IMR-90 (cell line): ENCODE measurements at regions not wholly inside any gene's neighbourhood (a gene's known extent, or its start where the extent isn't known, plus 50 kb on each side); places are given as distances from the start of the nearest gene placed in this dataset.
"Not testable (repeated sequence)": the region's sequence is repeated elsewhere in the genome, so short reads cannot be mapped to it uniquely, and the experiment has no call there.

Experiments
- ATAC-seq: fragments of 200-7000 bp; cut with Tn5 transposase; 2 replicates; pipeline ENCODE4 v1.9.1; 2020; ENCODE audit warnings: low read depth, mild to moderate bottlenecking, moderate library complexity
- BruUV-seq: library from RNA; stranded (reverse); fragments of 400-500 nt; replicated peaks from 2 replicates; lab custom pipeline; 2021; lab: Mats Ljungman, UMichigan
- CTCF ChIA-PET: fragments of 300-600 bp; formaldehyde crosslinking; extraction: SDS; loops from one replicate; lab custom pipeline; 2021; ENCODE audit warnings: antibody characterized with exemption; lab: Yijun Ruan, JAX
- POLR2A ChIA-PET: fragments of 300-600 bp; sonication (Branson Sonifier 250); formaldehyde crosslinking; loops from one replicate; lab custom pipeline; 2022; ENCODE audit warnings: antibody characterized with exemption; ENCODE audit not compliant: unreplicated experiment; lab: Charles Lee
- DNase-seq: peaks from one replicate; pipeline ENCODE4 v3.0.0; 2013
- H2AFZ ChIP-seq: replicated peaks from 2 replicates; pipeline ENCODE3; 2013; ENCODE audit warnings: low read length, mild to moderate bottlenecking; ENCODE audit not compliant: poor library complexity
- H2AK5ac ChIP-seq: 2 replicates; pipeline ENCODE4 v1.6.1; 2013; ENCODE audit warnings: low read depth, low read length, inconsistent platforms
- H2AK9ac ChIP-seq: replicated peaks from 2 replicates; pipeline ENCODE3; 2013; ENCODE audit warnings: mild to moderate bottlenecking, low read depth, low read length, moderate library complexity; ENCODE audit not compliant: poor library complexity
- H2BK120ac ChIP-seq: 2 replicates; pipeline ENCODE4 v1.6.1; 2013; ENCODE audit warnings: low read depth, low read length, inconsistent platforms
- H2BK15ac ChIP-seq: 3 replicates; pipeline ENCODE4 v1.6.1; 2013; ENCODE audit warnings: low read depth, low read length, inconsistent platforms
- H2BK20ac ChIP-seq: 2 replicates; pipeline ENCODE4 v1.6.1; 2013; ENCODE audit warnings: low read depth, mild to moderate bottlenecking, inconsistent platforms, low read length, moderate library complexity
- H2BK5ac ChIP-seq: 2 replicates; pipeline ENCODE4 v1.6.1; 2013; ENCODE audit warnings: mild to moderate bottlenecking, low read depth, low read length, inconsistent platforms; ENCODE audit not compliant: poor library complexity, severe bottlenecking
- H3K14ac ChIP-seq: replicated peaks from 2 replicates; pipeline ENCODE4 v1.6.1; 2013; ENCODE audit warnings: low read depth, low read length, inconsistent platforms
- H3K18ac ChIP-seq: 2 replicates; pipeline ENCODE4 v1.6.1; 2013; ENCODE audit warnings: low read depth, low read length, control low read depth
- H3K23ac ChIP-seq: 2 replicates; pipeline ENCODE4 v1.6.1; 2013; ENCODE audit warnings: low read depth, low read length, inconsistent platforms
- H3K27ac ChIP-seq: 2 replicates; pipeline ENCODE4 v1.5.1; 2013; ENCODE audit warnings: mild to moderate bottlenecking, control low read depth, low read length; ENCODE audit not compliant: insufficient read depth
- H3K27me3 ChIP-seq: 2 replicates; pipeline ENCODE4 v1.6.1; 2013; ENCODE audit warnings: low read length; ENCODE audit not compliant: control insufficient read depth, insufficient read depth
- H3K36me3 ChIP-seq: 2 replicates; pipeline ENCODE4 v1.6.1; 2013; ENCODE audit warnings: low read length, mixed read lengths; ENCODE audit not compliant: control insufficient read depth, insufficient read depth
- H3K4ac ChIP-seq: 2 replicates; pipeline ENCODE4 v1.6.1; 2013; ENCODE audit warnings: low read depth, low read length, inconsistent platforms
- H3K4me1 ChIP-seq: 2 replicates; pipeline ENCODE4 v1.6.1; 2013; ENCODE audit warnings: low read length, mixed read lengths; ENCODE audit not compliant: control insufficient read depth, insufficient read depth
- H3K4me2 ChIP-seq: 2 replicates; pipeline ENCODE4 v1.6.1; 2013; ENCODE audit warnings: low read depth, mild to moderate bottlenecking, control low read depth, low read length, moderate library complexity
- H3K4me3 ChIP-seq: 2 replicates; pipeline ENCODE4 v1.5.1; 2013; ENCODE audit warnings: low read depth, mild to moderate bottlenecking, control low read depth, low read length, moderate library complexity; ENCODE audit not compliant: insufficient read depth
- H3K56ac ChIP-seq: 2 replicates; pipeline ENCODE4 v1.6.1; 2013; ENCODE audit warnings: low read length, inconsistent platforms; ENCODE audit not compliant: insufficient read depth; ENCODE audit errors: extremely low read depth
- H3K79me1 ChIP-seq, 2 experiments: 2 replicates each; pipeline ENCODE4 v1.6.1; 2013; ENCODE audit warnings: low read length in 2 of 2, inconsistent platforms in 1 of 2, low read depth in 1 of 2
- H3K9ac ChIP-seq: 2 replicates; pipeline ENCODE4 v1.6.1; 2013; ENCODE audit warnings: low read depth, low read length, control low read depth
- H3K9me1 ChIP-seq: 2 replicates; pipeline ENCODE4 v1.6.1; 2013; ENCODE audit warnings: low read length, inconsistent platforms; ENCODE audit not compliant: insufficient read depth
- H3K9me3 ChIP-seq: 2 replicates; pipeline ENCODE4 v1.6.1; 2013; ENCODE audit warnings: low read length; ENCODE audit not compliant: control insufficient read depth, insufficient read depth
- H4K20me1 ChIP-seq: 2 replicates; pipeline ENCODE4 v1.6.1; 2013; ENCODE audit warnings: low read length, inconsistent platforms; ENCODE audit not compliant: insufficient read depth
- H4K5ac ChIP-seq: 2 replicates; pipeline ENCODE4 v1.6.1; 2013; ENCODE audit warnings: mild to moderate bottlenecking, low read depth, low read length, control low read depth
- H4K8ac ChIP-seq, 2 experiments: 2 replicates each; pipeline ENCODE4 v1.6.1; 2013; ENCODE audit warnings: low read depth in 2 of 2, low read length in 2 of 2, control low read depth in 1 of 2, inconsistent platforms in 1 of 2
- H4K91ac ChIP-seq: 2 replicates; pipeline ENCODE4 v1.6.1; 2013; ENCODE audit warnings: low read depth, low read length, inconsistent platforms; ENCODE audit not compliant: insufficient read depth
- WGBS, 2 experiments: methylation state at CpG; one replicate each; pipeline versions ENCODE4 v1.1.5 to v1.1.7; 2013; ENCODE audit warnings: missing lambda C conversion rate in 2 of 2; ENCODE audit not compliant: insufficient read length in 1 of 2; ENCODE audit errors: extremely low coverage in 2 of 2; 5-methylcytosine and 5-hydroxymethylcytosine counted together
- dilution Hi-C: fragments of 300-500 bp; cut with HindIII; formaldehyde crosslinking; loops from one replicate; pipeline ENCODE4 v1.14.3; 2018; ENCODE audit warnings: low sequenced_read_pairs; ENCODE audit not compliant: unreplicated experiment
- in situ Hi-C: fragments of 300-500 bp; cut with MboI; formaldehyde crosslinking; loops from 3 replicates; pipeline ENCODE4 v1.14.3; 2019; ENCODE audit warnings: low sequenced_read_pairs, inconsistent platforms, mixed read lengths
- intact Hi-C: fragments of 100-400 bp; cut with micrococcal nuclease; formaldehyde crosslinking; loops from 2 replicates; pipeline ENCODE4 v1.10.0; 2022

GRCh38 chr21:27856988-27857387 is 890.1 kb upstream of the ADAMTS5 start:
- H3K14ac ChIP-seq, H3K23ac ChIP-seq, in situ Hi-C loops, H2AK9ac ChIP-seq, ATAC-seq, H3K9ac ChIP-seq, intact Hi-C loops, H3K9me3 ChIP-seq, H3K9me1 ChIP-seq, H4K8ac ChIP-seq, H3K4me1 ChIP-seq, POLR2A ChIA-PET, BruUV-seq, CTCF ChIA-PET, H2AK5ac ChIP-seq, H4K20me1 ChIP-seq, H2BK15ac ChIP-seq, H3K36me3 ChIP-seq, H3K27me3 ChIP-seq, H3K79me1 ChIP-seq, H2AFZ ChIP-seq, H4K91ac ChIP-seq, H3K4me3 ChIP-seq, dilution Hi-C loops: not testable (repeated sequence)
- peak overlapping the region; percentile 80 for H3K18ac ChIP-seq
- peak overlapping the region; percentile 56; the same call in 1 of the 2 replicates for H3K4ac ChIP-seq
- peak overlapping the region; percentile 87 for H2BK5ac ChIP-seq
- WGBS, 2 experiments, result no CpG with 5 or more reads among the region's 3 CpGs
- H3K4me2 ChIP-seq, result peak overlapping the region; percentile 66; the same call in 1 of the 2 replicates
- H3K56ac ChIP-seq, result 0 out of 2 replicates have a peak overlapping the region, but pooled peaks have one; percentile 9
- peak; percentile 44 for DNase-seq
- H3K27ac ChIP-seq, result peak overlapping the region; percentile 87; the same call in 1 of the 2 replicates
- H2BK120ac ChIP-seq, result peak overlapping the region; percentile 0; the same call in 1 of the 2 replicates
- H4K5ac ChIP-seq, result peak overlapping the region; percentile 92
- H2BK20ac ChIP-seq, result peak overlapping the region; percentile 45; the same call in 1 of the 2 replicates
